Heart left ventricle (tissue), 13 donors: ENCODE measurements at regions not wholly inside any gene's neighbourhood (a gene's known extent, or its start where the extent isn't known, plus 50 kb on each side); places are given as distances from the start of the nearest gene placed in this dataset.

Experiments used
- CTCF ChIP-seq, 12 donors: fragments of 200-600 bp; sonication (generic) in 4 of 12; IDR thresholded peaks; one replicate each; pipeline versions ENCODE4 v1.5.0 to v1.8.0; 2018 to 2022; ENCODE audit warnings: antibody characterized with exemption in 12 of 12, mild to moderate bottlenecking in 5 of 12
- POLR2A ChIP-seq, 2 donors: fragments of 450-650 bp; IDR thresholded peaks; one replicate each; pipeline ENCODE4 v1.6.1; 2017; ENCODE audit warnings: antibody characterized with exemption in 2 of 2, mild to moderate bottlenecking in 2 of 2, moderate library complexity in 2 of 2
- donor health status: ischemic (EF 13 %, LVEDD 7.1; RV severe dilation, severe dysfunction).
- donor health status: DM: no; HTN: yes; CAD: no.
- donor health status: DM: no; HTN: no; CAD: no.
- donor health status: ischemic (EF 25% LVEDD 6.9; RV normal size, moderate dysfunction).
- donor health status: ischemic (EF 25% LVEDD 5.7; RV mildly dilated, moderate dysfunction).
- donor health status: ischemic (EF 35%, LVEDD 5.7; RV mildly dilated, moderate dysfunction).
- donor health status: nonischemic (EF 11% LVEDD 7.7; RV severe dilation, severe dysfunction).
- donor health status: DM: yes; HTN: yes; CAD: no.
- donor health status: PGD.
- donor health status: ischemic (EF 29% LVEDD 5.4; RV normal size, mild dysfunction).
- donor health status: nonischemic (EF 23%, LVEDD 6.1; RV moderate dilation, normal function).

- no peak for TF ChIP-seq CTCF (IDR thresholded peaks at IDR 0.05)
- no peak for TF ChIP-seq POLR2A (IDR thresholded peaks at IDR 0.05)
Measured at GRCh38 chr5:162796507-162796906, 640.9 kb upstream of the CCNG1 start.
